Ovary (tissue), 7 donors: ENCODE measurements at regions not wholly inside any gene's neighbourhood (a gene's known extent, or its start where the extent isn't known, plus 50 kb on each side); places are given as distances from the start of the nearest gene placed in this dataset.

Experiments
- DNase-seq, 5 donors: peaks; one replicate each; pipeline ENCODE4 v3.0.0-alpha.2; 2019 to 2020
- H3K27ac ChIP-seq, 2 donors: fragments of 200-600 bp; one replicate each; pipeline versions ENCODE4 v1.5.1 to v1.8.0; 2019 to 2022
- H3K27me3 ChIP-seq: fragments of 200-600 bp; one replicate; pipeline ENCODE4 v1.8.0; 2022
- H3K36me3 ChIP-seq: fragments of 200-600 bp; sonication (generic); one replicate; pipeline ENCODE4 v1.5.1; 2019
- H3K4me1 ChIP-seq: one replicate; pipeline ENCODE4 v1.8.1; 2013; ENCODE audit warnings: mild to moderate bottlenecking, moderate library complexity; ENCODE audit not compliant: insufficient read depth
- H3K4me3 ChIP-seq: fragments of 200-600 bp; sonication (generic); one replicate; pipeline ENCODE4 v1.5.1; 2017
- H3K9me3 ChIP-seq, 2 donors: fragments of 200-600 bp in 1 of 2; sonication (generic) in 1 of 2; one replicate each; pipeline versions ENCODE4 v1.5.1 to v1.8.1; 2013 to 2019; ENCODE audit warnings: mild to moderate bottlenecking in 1 of 2, moderate library complexity in 1 of 2
- CTCF ChIP-seq, 3 donors: fragments of 450-650 bp in 2 of 3; fragments of 200-600 bp in 1 of 3; IDR thresholded peaks; one replicate each; pipeline versions ENCODE4 v1.5.1 to v1.8.0; 2016 to 2022; ENCODE audit warnings: antibody characterized with exemption in 3 of 3, mild to moderate bottlenecking in 1 of 3
- EP300 ChIP-seq: sonication (generic); formaldehyde crosslinking; IDR thresholded peaks from one replicate; pipeline ENCODE4 v1.6.1; 2017; ENCODE audit warnings: antibody characterized with exemption
- POLR2A ChIP-seq: fragments of 450-650 bp; IDR thresholded peaks from one replicate; pipeline ENCODE4 v1.6.1; 2017; ENCODE audit warnings: antibody characterized with exemption, mild to moderate bottlenecking, moderate library complexity
- WGBS, 3 donors: extraction: QIAGEN DNeasy Blood & Tissue Kit in 1 of 3; methylation state at CpG; one replicate each; pipeline versions ENCODE4 v1.1.5 to v1.1.7; 2013 to 2017; 5-methylcytosine and 5-hydroxymethylcytosine counted together
- intact Hi-C, 4 donors: fragments of 100-400 bp; cut with DNase I; formaldehyde crosslinking; loops; one replicate each; pipeline versions ENCODE4 v1.11.0 to v1.15.1; 2022 to 2023
- donor health status: DM: no; HTN: no; CAD: no; lungs with moderate emphysema.
- donor health status: DM: no; HTN: no; CAD: no.
- donor health status: Bipolar disorder and iron deficiency.
- donor health status: DM: no; HTN: no; CAD: no.
- donor health status: DM: yes; HTN: yes; CAD: no.

GRCh38 chr2:65798641-65799040, 366.2 kb upstream of the SPRED2 start:
- WGBS, 3 donors: 93 to 95% (median 94%) methylated on average over 11 of the region's 11 CpGs
- TF ChIP-seq EP300 (no peak), POLR2A (no peak), CTCF (IDR thresholded peaks at IDR 0.05) (no peak)
- intact Hi-C loops: no loop called here
- DNase-seq: no peak
- Histone ChIP-seq H3K27ac (no peak overlapping the region), H3K4me1 (peaks cover 4% of the 10 kb centered on the region), H3K36me3 (no peaks in the 10 kb centered on the region), H3K9me3 (no peaks in the 10 kb centered on the region), H3K4me3 (no peak overlapping the region), H3K27me3 (no peaks in the 10 kb centered on the region)

DNA sequence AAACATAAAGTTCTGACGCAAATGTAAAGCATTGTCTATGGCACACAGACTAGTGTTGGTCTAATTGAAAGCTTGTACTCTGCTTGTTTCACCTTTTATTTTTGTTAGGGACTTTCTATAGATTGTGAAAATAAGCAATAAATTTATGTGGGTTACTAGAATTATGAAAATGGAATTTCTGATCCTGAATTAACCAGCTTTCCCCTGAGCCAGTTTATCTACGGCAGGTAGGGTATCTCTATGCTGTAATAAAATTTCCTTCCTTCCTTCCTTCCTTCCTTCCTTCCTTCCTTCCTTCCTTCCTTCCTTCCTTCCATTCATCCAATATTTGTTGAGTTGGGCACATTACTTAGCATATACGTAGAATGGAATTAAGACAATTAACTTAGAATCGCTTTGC, 362.6 kb upstream of the SPRED2 start:
- WGBS, 3 donors: 94 to 98% (median 95%) methylated on average over 4 of the region's 4 CpGs
- Histone ChIP-seq H3K36me3 (no peaks in the 10 kb centered on the region), H3K4me1 (peaks cover 4% of the 10 kb centered on the region), H3K27me3 (no peaks in the 10 kb centered on the region), H3K9me3 (no peaks in the 10 kb centered on the region), H3K4me3 (no peak overlapping the region), H3K27ac (no peak overlapping the region)
- intact Hi-C loops: no loop called here
- TF ChIP-seq EP300 (no peak), CTCF (IDR thresholded peaks at IDR 0.05) (no peak), POLR2A (no peak)
- no peak for DNase-seq

- 47 to 64% (median 60%) methylated on average over 9 of the region's 9 CpGs for WGBS, 3 donors
- H3K27me3 ChIP-seq: no peaks in the 10 kb centered on the region
- H3K4me1 ChIP-seq: peaks cover under 1% of the 10 kb centered on the region
- no peaks in the 10 kb centered on the region for H3K36me3 ChIP-seq
- H3K9me3 ChIP-seq: no peaks in the 10 kb centered on the region
- H3K4me3 ChIP-seq: no peak overlapping the region
- intact Hi-C loops: no loop called here
- DNase-seq: no peak
- no peak overlapping the region for H3K27ac ChIP-seq
- TF ChIP-seq POLR2A (no peak), CTCF (IDR thresholded peaks at IDR 0.05) (no peak), EP300 (no peak)
Measured at GRCh38 chr2:65791404-65791975, 359.1 kb upstream of the SPRED2 start.

GRCh38 chr2:65790676-65790935, 358.2 kb upstream of the SPRED2 start:
- H3K36me3 ChIP-seq: no peaks in the 10 kb centered on the region
- no peak for DNase-seq
- intact Hi-C loops: no loop called here
- TF ChIP-seq POLR2A (no peak), CTCF (IDR thresholded peaks at IDR 0.05) (no peak), EP300 (no peak)
- H3K27me3 ChIP-seq: no peaks in the 10 kb centered on the region
- no peak overlapping the region for H3K4me3 ChIP-seq
- WGBS, 3 donors: 86 to 95% (median 93%) methylated on average over 2 of the region's 2 CpGs
- H3K27ac ChIP-seq: no peak overlapping the region
- no peaks in the 10 kb centered on the region for H3K9me3 ChIP-seq
- no peaks in the 10 kb centered on the region for H3K4me1 ChIP-seq
